ENCODE measurements at regions not wholly inside any gene's neighbourhood (a gene's known extent, or its start where the extent isn't known, plus 50 kb on each side); places are given as distances from the start of the nearest gene placed in this dataset.

- DNase-seq (ENCODE audit: low spot score), result no peak
- no peak for ATAC-seq (ENCODE audit: low read depth)
- H3K9me3 ChIP-seq (ENCODE audit: severe bottlenecking), result no peaks in the 10 kb centered on the region
- H3K27ac ChIP-seq (ENCODE audit: poor library complexity, severe bottlenecking), result no peak overlapping the region
- H3K4me1 ChIP-seq (ENCODE audit: insufficient read depth, poor library complexity, severe bottlenecking), result peaks cover 36% of the 10 kb centered on the region
- no peaks in the 10 kb centered on the region for H3K36me3 ChIP-seq (ENCODE audit: low read depth)
- no peak overlapping the region for H3K4me3 ChIP-seq (ENCODE audit: severe bottlenecking)
- H3K27me3 ChIP-seq (ENCODE audit: insufficient read depth, poor library complexity, severe bottlenecking), result no peaks in the 10 kb centered on the region
- no peak for TF ChIP-seq CTCF (IDR thresholded peaks at IDR 0.05; ENCODE audit: poor library complexity, severe bottlenecking)
Measured at GRCh38 chr5:82416512-82416911, 138.4 kb upstream of the RPS23 start.

GRCh38 chr5:82414041-82414388, 135.9 kb upstream of the RPS23 start:
- Histone ChIP-seq H3K4me3 (ENCODE audit: severe bottlenecking) (no peak overlapping the region), H3K36me3 (ENCODE audit: low read depth) (no peaks in the 10 kb centered on the region)
- peak; percentile 37; the same call in 2 of the 3 replicates for ATAC-seq (ENCODE audit: low read depth)

GRCh38 chr5:82413302-82414040, 135.3 kb upstream of the RPS23 start:
- no peak for DNase-seq (ENCODE audit: low spot score)
- TF ChIP-seq CTCF (IDR thresholded peaks at IDR 0.05; ENCODE audit: poor library complexity, severe bottlenecking), result no peak
- Histone ChIP-seq H3K27ac (ENCODE audit: poor library complexity, severe bottlenecking) (peak overlapping the region; percentile 78), H3K9me3 (ENCODE audit: severe bottlenecking) (no peaks in the 10 kb centered on the region), H3K27me3 (ENCODE audit: insufficient read depth, poor library complexity, severe bottlenecking) (no peaks in the 10 kb centered on the region), H3K36me3 (ENCODE audit: low read depth) (no peaks in the 10 kb centered on the region), H3K4me3 (ENCODE audit: severe bottlenecking) (no peak overlapping the region), H3K4me1 (ENCODE audit: insufficient read depth, poor library complexity, severe bottlenecking) (peaks cover 18% of the 10 kb centered on the region)
- ATAC-seq (ENCODE audit: low read depth), result peak; percentile 92

More at GRCh38 chr5:82414041-82414388, 135.9 kb upstream of the RPS23 start:
- H3K9me3 ChIP-seq (ENCODE audit: severe bottlenecking), result no peaks in the 10 kb centered on the region
- no peak for DNase-seq (ENCODE audit: low spot score)
- no peaks in the 10 kb centered on the region for H3K27me3 ChIP-seq (ENCODE audit: insufficient read depth, poor library complexity, severe bottlenecking)
- peak overlapping the region; percentile 78 for H3K27ac ChIP-seq (ENCODE audit: poor library complexity, severe bottlenecking)
- H3K4me1 ChIP-seq (ENCODE audit: insufficient read depth, poor library complexity, severe bottlenecking), result peaks cover 20% of the 10 kb centered on the region
- no peak for TF ChIP-seq CTCF (IDR thresholded peaks at IDR 0.05; ENCODE audit: poor library complexity, severe bottlenecking)

- Histone ChIP-seq H3K9me3 (ENCODE audit: severe bottlenecking) (peaks cover 6% of the 10 kb centered on the region), H3K27ac (ENCODE audit: poor library complexity, severe bottlenecking) (no peak overlapping the region), H3K27me3 (ENCODE audit: insufficient read depth, poor library complexity, severe bottlenecking) (no peaks in the 10 kb centered on the region), H3K36me3 (ENCODE audit: low read depth) (no peaks in the 10 kb centered on the region), H3K4me3 (ENCODE audit: severe bottlenecking) (no peak overlapping the region), H3K4me1 (ENCODE audit: insufficient read depth, poor library complexity, severe bottlenecking) (peaks cover 30% of the 10 kb centered on the region)
- ATAC-seq (ENCODE audit: low read depth) (no peak), DNase-seq (ENCODE audit: low spot score) (no peak)
- TF ChIP-seq CTCF (IDR thresholded peaks at IDR 0.05; ENCODE audit: poor library complexity, severe bottlenecking), result no peak
Measured at GRCh38 chr5:82408033-82408432, 129.9 kb upstream of the RPS23 start.

- no peak for TF ChIP-seq CTCF (IDR thresholded peaks at IDR 0.05; ENCODE audit: poor library complexity, severe bottlenecking)
- DNase-seq (ENCODE audit: low spot score), result peak; percentile 89
- Histone ChIP-seq H3K9me3 (ENCODE audit: severe bottlenecking) (peaks cover 6% of the 10 kb centered on the region), H3K36me3 (ENCODE audit: low read depth) (no peaks in the 10 kb centered on the region), H3K27me3 (ENCODE audit: insufficient read depth, poor library complexity, severe bottlenecking) (no peaks in the 10 kb centered on the region), H3K4me3 (ENCODE audit: severe bottlenecking) (no peak overlapping the region), H3K4me1 (ENCODE audit: insufficient read depth, poor library complexity, severe bottlenecking) (peaks cover 25% of the 10 kb centered on the region), H3K27ac (ENCODE audit: poor library complexity, severe bottlenecking) (peak overlapping the region; percentile 100)
- peak; percentile 78 for ATAC-seq (ENCODE audit: low read depth)
Measured at GRCh38 chr5:82406205-82406773, 128.1 kb upstream of the RPS23 start.

Data from RWPE2 (cell line).